Chondrocyte (in vitro differentiated cells): ENCODE measurements at regions not wholly inside any gene's neighbourhood (a gene's known extent, or its start where the extent isn't known, plus 50 kb on each side); places are given as distances from the start of the nearest gene placed in this dataset.

Source experiments
- DNase-seq: peaks from one replicate; pipeline ENCODE4 v3.0.0; 2021; ENCODE audit warnings: mixed read lengths, low spot score
- H3K27ac Mint-ChIP-seq: one replicate; pipeline ENCODE4 v1.8.0; 2021; ENCODE audit warnings: mild to moderate bottlenecking, moderate library complexity, mixed read lengths; ENCODE audit not compliant: unreplicated experiment
- H3K27me3 Mint-ChIP-seq: 2 replicates; pipeline ENCODE4 v1.8.0; 2021; ENCODE audit warnings: low read depth, mixed read lengths
- H3K36me3 Mint-ChIP-seq: 2 replicates; pipeline ENCODE4 v1.8.0; 2021; ENCODE audit warnings: low read depth, mixed read lengths
- H3K4me1 Mint-ChIP-seq: 2 replicates; pipeline ENCODE4 v1.8.0; 2021; ENCODE audit warnings: low read depth, mild to moderate bottlenecking, mixed read lengths
- H3K4me3 Mint-ChIP-seq: one replicate; pipeline ENCODE4 v1.8.0; 2021; ENCODE audit warnings: mild to moderate bottlenecking, moderate library complexity, mixed read lengths; ENCODE audit not compliant: unreplicated experiment
- H3K9me3 Mint-ChIP-seq: 2 replicates; pipeline ENCODE4 v1.8.0; 2021; ENCODE audit warnings: low read depth, mixed read lengths
- TF ChIP-seq, protein P1 (sequence below): fragments of 200-600 bp; sonication (generic); IDR thresholded peaks from 2 replicates; pipeline ENCODE4 v1.5.0; 2021; ENCODE audit warnings: antibody characterized with exemption, mild to moderate bottlenecking, moderate library complexity

DNA sequence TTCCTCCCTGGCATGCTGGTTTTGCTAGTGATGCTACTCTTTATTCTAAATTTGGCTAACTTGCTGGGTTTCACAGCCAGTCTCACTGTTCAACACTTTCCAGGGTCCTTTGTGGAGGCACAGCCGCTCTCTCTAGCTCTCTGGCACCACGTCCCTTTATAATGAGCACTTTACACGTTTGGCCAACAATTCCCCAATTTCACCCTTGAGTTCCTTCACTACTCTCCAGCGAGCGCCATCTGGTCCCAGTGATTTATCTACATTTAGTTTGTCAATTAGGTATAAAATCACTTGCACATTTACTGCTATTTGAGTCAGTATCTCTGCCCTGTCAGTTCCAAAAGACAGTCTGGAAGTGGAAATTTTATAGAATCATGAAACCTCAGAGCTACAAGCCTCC, 241.9 kb upstream of the MOCS1 start:
- peaks cover 27% of the 10 kb centered on the region for H3K27me3 Mint-ChIP-seq
- H3K27ac Mint-ChIP-seq = no peak overlapping the region
- H3K9me3 Mint-ChIP-seq = peaks cover 3% of the 10 kb centered on the region
- H3K4me3 Mint-ChIP-seq = no peak overlapping the region
- H3K4me1 Mint-ChIP-seq = no peaks in the 10 kb centered on the region
- H3K36me3 Mint-ChIP-seq = no peaks in the 10 kb centered on the region
- no peak for DNase-seq
- TF ChIP-seq, protein P1, sequence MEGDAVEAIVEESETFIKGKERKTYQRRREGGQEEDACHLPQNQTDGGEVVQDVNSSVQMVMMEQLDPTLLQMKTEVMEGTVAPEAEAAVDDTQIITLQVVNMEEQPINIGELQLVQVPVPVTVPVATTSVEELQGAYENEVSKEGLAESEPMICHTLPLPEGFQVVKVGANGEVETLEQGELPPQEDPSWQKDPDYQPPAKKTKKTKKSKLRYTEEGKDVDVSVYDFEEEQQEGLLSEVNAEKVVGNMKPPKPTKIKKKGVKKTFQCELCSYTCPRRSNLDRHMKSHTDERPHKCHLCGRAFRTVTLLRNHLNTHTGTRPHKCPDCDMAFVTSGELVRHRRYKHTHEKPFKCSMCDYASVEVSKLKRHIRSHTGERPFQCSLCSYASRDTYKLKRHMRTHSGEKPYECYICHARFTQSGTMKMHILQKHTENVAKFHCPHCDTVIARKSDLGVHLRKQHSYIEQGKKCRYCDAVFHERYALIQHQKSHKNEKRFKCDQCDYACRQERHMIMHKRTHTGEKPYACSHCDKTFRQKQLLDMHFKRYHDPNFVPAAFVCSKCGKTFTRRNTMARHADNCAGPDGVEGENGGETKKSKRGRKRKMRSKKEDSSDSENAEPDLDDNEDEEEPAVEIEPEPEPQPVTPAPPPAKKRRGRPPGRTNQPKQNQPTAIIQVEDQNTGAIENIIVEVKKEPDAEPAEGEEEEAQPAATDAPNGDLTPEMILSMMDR = no peak

DNA sequence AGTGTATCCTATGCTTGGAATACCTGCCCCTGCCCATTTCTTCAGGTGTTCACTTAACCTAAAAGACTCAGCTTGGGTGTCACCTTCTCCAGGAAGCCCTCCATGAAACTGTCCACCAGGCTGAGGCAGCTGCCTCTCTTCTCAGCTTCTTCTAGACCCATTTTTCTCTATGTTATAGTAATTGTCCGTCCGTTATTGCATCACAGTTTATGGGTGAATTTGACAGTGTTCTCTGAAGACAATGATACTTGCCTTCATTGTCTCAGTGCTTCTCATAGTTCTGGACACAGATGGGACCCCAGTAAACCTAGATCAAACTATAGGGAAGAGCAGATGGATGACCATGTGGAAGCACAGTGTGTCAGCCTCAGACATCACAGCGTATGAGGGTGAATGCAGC, 238.0 kb upstream of the MOCS1 start:
- no peak for DNase-seq
- Mint-ChIP-seq H3K27me3 (peaks cover 31% of the 10 kb centered on the region), H3K9me3 (peaks cover 3% of the 10 kb centered on the region), H3K4me3 (no peak overlapping the region), H3K4me1 (no peaks in the 10 kb centered on the region), H3K27ac (no peak overlapping the region), H3K36me3 (no peaks in the 10 kb centered on the region)
- TF ChIP-seq, protein P1 = no peak

DNA sequence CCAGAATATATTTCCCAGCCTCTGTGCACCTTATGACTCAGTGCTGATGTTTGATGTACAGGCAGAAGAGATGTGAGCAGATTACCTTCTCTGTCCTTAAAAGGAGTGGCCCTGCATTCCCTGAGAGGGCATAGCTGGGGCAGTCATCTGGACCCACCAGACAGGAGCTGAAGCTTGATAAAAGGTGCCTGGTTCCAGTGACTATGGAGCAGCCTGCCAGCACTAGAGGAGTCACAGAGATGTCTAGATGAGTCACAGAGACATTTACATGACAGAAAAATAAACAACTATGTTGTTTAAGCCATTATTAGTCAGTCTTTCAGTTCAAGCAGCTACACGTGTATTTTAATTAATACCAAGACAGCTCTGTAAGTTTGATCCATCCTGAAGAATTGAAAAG, 237.1 kb upstream of the MOCS1 start:
- Mint-ChIP-seq H3K36me3 (no peaks in the 10 kb centered on the region), H3K9me3 (no peaks in the 10 kb centered on the region), H3K4me1 (no peaks in the 10 kb centered on the region), H3K27me3 (peaks cover 30% of the 10 kb centered on the region), H3K27ac (no peak overlapping the region), H3K4me3 (no peak overlapping the region)
- TF ChIP-seq, protein P1 = no peak
- no peak for DNase-seq

DNA sequence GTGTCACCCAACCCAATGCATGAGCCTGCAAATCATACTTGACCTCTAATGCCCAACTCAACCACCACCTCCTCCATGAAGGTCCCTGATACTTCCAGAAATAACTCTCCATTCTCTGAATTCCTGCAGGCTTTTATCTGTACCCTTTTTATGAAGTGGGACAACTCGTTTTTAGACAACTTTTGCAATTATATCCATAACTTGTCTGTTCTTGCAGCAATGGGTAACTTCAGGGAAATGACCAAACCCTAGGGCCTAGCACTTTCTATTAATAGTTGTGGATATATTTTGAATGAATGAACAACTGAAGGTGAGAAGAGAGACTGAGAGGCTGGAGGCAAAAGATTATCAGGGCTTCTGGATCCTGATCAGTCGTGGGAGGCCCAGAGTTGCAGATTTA, 236.6 kb upstream of the MOCS1 start:
- no peaks in the 10 kb centered on the region for H3K4me1 Mint-ChIP-seq
- peaks cover 30% of the 10 kb centered on the region for H3K27me3 Mint-ChIP-seq
- H3K4me3 Mint-ChIP-seq = no peak overlapping the region
- TF ChIP-seq, protein P1 = no peak
- H3K36me3 Mint-ChIP-seq = no peaks in the 10 kb centered on the region
- no peak for DNase-seq
- H3K9me3 Mint-ChIP-seq = no peaks in the 10 kb centered on the region
- no peak overlapping the region for H3K27ac Mint-ChIP-seq

DNA sequence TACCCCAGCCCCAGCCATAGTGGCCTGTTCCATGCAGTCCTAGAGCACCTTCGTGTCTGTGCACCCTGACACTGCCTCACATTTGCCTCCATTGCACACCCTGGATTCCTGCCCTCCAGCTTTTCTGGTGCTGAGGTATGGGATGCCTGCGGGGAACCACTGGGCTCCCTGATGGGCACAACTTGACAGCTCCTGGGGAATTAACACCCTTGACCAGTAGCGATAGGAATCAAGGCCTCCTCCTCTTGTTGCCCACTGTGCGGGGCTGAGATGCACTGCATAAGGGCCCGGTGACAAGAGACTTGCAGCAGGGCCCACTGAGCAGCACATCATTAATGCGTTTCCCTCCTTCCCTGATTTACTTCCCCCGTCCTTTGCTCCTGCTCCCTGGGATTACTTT, 235.6 kb upstream of the MOCS1 start:
- TF ChIP-seq, protein P1 = no peak
- DNase-seq = no peak
- no peaks in the 10 kb centered on the region for H3K36me3 Mint-ChIP-seq
- no peak overlapping the region for H3K4me3 Mint-ChIP-seq
- H3K27me3 Mint-ChIP-seq = peaks cover 27% of the 10 kb centered on the region
- H3K9me3 Mint-ChIP-seq = no peaks in the 10 kb centered on the region
- no peak overlapping the region for H3K27ac Mint-ChIP-seq
- no peaks in the 10 kb centered on the region for H3K4me1 Mint-ChIP-seq
